Upper lobe of left lung (tissue), 4 donors: ENCODE measurements at regions not wholly inside any gene's neighbourhood (a gene's known extent, or its start where the extent isn't known, plus 50 kb on each side); places are given as distances from the start of the nearest gene placed in this dataset.

Experiments
- POLR2A ChIP-seq, 4 donors: fragments of 450-650 bp; IDR thresholded peaks; one replicate each; pipeline ENCODE4 v1.5.1; 2016 to 2017; ENCODE audit warnings: antibody characterized with exemption in 4 of 4, mild to moderate bottlenecking in 2 of 4
- TF ChIP-seq, protein P1 (sequence below), 6 experiments: fragments of 450-650 bp in 4 of 6; fragments of 200-600 bp in 2 of 6; sonication (generic) in 2 of 6; IDR thresholded peaks; one replicate each; pipeline ENCODE4 v1.5.1; 2016 to 2019; ENCODE audit warnings: antibody characterized with exemption in 6 of 6

DNA sequence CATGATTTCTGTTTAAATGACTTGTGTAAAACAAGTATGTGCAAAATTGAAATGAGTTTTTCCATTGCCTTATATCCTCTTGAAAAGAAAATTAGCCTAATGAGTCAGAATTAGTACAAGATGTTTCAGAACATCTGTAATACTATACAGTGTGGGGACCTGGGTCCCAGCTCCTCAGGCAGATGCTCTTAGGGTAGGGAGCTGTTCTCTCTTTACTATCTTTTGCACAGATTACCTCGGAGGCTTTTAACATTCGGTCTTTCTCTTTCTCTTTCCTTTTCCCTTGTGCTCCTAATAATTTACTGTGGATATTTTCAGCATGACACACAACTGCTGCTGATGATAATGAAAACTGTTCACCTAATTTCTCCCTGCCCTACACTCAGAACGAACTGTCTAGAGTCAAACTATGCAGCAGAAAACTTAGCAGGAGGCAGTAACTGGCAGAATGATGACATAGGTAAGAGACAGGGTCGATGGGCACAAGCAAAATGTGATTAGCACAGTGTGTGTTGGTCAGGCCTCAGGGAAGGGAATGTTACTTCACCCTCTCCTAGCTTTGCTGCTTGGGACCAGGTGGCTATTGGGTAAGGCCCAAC is 455.3 kb downstream of the PDHA2 start:
- TF ChIP-seq, protein P1, sequence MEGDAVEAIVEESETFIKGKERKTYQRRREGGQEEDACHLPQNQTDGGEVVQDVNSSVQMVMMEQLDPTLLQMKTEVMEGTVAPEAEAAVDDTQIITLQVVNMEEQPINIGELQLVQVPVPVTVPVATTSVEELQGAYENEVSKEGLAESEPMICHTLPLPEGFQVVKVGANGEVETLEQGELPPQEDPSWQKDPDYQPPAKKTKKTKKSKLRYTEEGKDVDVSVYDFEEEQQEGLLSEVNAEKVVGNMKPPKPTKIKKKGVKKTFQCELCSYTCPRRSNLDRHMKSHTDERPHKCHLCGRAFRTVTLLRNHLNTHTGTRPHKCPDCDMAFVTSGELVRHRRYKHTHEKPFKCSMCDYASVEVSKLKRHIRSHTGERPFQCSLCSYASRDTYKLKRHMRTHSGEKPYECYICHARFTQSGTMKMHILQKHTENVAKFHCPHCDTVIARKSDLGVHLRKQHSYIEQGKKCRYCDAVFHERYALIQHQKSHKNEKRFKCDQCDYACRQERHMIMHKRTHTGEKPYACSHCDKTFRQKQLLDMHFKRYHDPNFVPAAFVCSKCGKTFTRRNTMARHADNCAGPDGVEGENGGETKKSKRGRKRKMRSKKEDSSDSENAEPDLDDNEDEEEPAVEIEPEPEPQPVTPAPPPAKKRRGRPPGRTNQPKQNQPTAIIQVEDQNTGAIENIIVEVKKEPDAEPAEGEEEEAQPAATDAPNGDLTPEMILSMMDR (IDR thresholded peaks at IDR 0.05): no peak
- TF ChIP-seq POLR2A (IDR thresholded peaks at IDR 0.05): no peak
